HEK293T (cell line): ENCODE measurements at regions not wholly inside any gene's neighbourhood (a gene's known extent, or its start where the extent isn't known, plus 50 kb on each side); places are given as distances from the start of the nearest gene placed in this dataset.

Experiments
- CTCF ChIA-PET: fragments of 350-600 bp; formaldehyde crosslinking; extraction: SDS; loops from one replicate; lab custom pipeline; 2021; ENCODE audit warnings: antibody characterized with exemption, inconsistent platforms; lab: Yijun Ruan, JAX
- POLR2A ChIA-PET: fragments of 350-600 bp; formaldehyde crosslinking; extraction: SDS; loops from one replicate; lab custom pipeline; 2020; ENCODE audit warnings: antibody characterized with exemption, inconsistent platforms; lab: Yijun Ruan, JAX
- DNase-seq: peaks from one replicate; pipeline ENCODE4 v3.0.0; 2012; ENCODE audit warnings: mixed read lengths; ENCODE audit errors: extremely low spot score
- ARNT ChIP-seq: fragments of 450-650 bp; IDR thresholded peaks from 2 replicates; pipeline ENCODE4 v1.6.1; 2017; ENCODE audit warnings: mild to moderate bottlenecking
- BHLHE40 ChIP-seq: fragments of 450-650 bp; IDR thresholded peaks from 2 replicates; pipeline ENCODE4 v1.6.1; 2016; ENCODE audit warnings: mild to moderate bottlenecking, moderate library complexity, borderline replicate concordance
- CTBP1 ChIP-seq: fragments of 450-650 bp; IDR thresholded peaks from 2 replicates; pipeline ENCODE4 v1.6.1; 2016; ENCODE audit warnings: borderline replicate concordance
- ELF4 ChIP-seq: fragments of 450-650 bp; IDR thresholded peaks from 2 replicates; pipeline ENCODE4 v1.6.1; 2017; ENCODE audit warnings: antibody characterized with exemption
- FOXA1 ChIP-seq: fragments of 450-650 bp; IDR thresholded peaks from 2 replicates; pipeline ENCODE4 v1.6.1; 2016; ENCODE audit warnings: mild to moderate bottlenecking
- FOXK2 ChIP-seq: fragments of 450-650 bp; IDR thresholded peaks from 2 replicates; pipeline ENCODE4 v1.6.1; 2016; ENCODE audit warnings: mild to moderate bottlenecking
- FOXM1 ChIP-seq: fragments of 450-650 bp; IDR thresholded peaks from 2 replicates; pipeline ENCODE4 v1.6.1; 2017; ENCODE audit warnings: mild to moderate bottlenecking, borderline replicate concordance
- HDGF ChIP-seq: fragments of 450-650 bp; IDR thresholded peaks from 2 replicates; pipeline ENCODE4 v1.6.1; 2017; ENCODE audit warnings: antibody characterized with exemption, borderline replicate concordance
- L3MBTL2 ChIP-seq: fragments of 450-650 bp; conservative IDR thresholded peaks from 2 replicates; pipeline ENCODE4 v1.6.1; 2016; ENCODE audit warnings: mild to moderate bottlenecking
- LEF1 ChIP-seq: fragments of 450-650 bp; IDR thresholded peaks from 2 replicates; pipeline ENCODE4 v1.6.1; 2017; ENCODE audit warnings: mild to moderate bottlenecking, borderline replicate concordance
- NFRKB ChIP-seq: fragments of 450-650 bp; IDR thresholded peaks from 2 replicates; pipeline ENCODE4 v1.6.1; 2016; ENCODE audit warnings: mild to moderate bottlenecking, moderate library complexity
- SP1 ChIP-seq: fragments of 450-650 bp; IDR thresholded peaks from 2 replicates; pipeline ENCODE4 v1.6.1; 2017
- SUZ12 ChIP-seq: fragments of 450-650 bp; IDR thresholded peaks from 2 replicates; pipeline ENCODE4 v1.6.1; 2016; ENCODE audit warnings: mild to moderate bottlenecking
- TARDBP ChIP-seq: fragments of 450-650 bp; IDR thresholded peaks from 2 replicates; pipeline ENCODE4 v1.6.1; 2016
- ZNF384 ChIP-seq: fragments of 450-650 bp; IDR thresholded peaks from 2 replicates; pipeline ENCODE4 v1.6.1; 2016
- TF ChIP-seq, protein P1 (sequence below): fragments of 450-650 bp; IDR thresholded peaks from 2 replicates; pipeline ENCODE4 v1.6.1; 2016

- TF ChIP-seq SUZ12 (no peak), NFRKB (no peak), SP1 (no peak), ZNF384 (no peak), ARNT (no peak), FOXK2 (no peak), HDGF (no peak), CTBP1 (no peak), LEF1 (no peak), ELF4 (no peak), FOXA1 (no peak), TARDBP (no peak), L3MBTL2 (no peak), BHLHE40 (no peak)
- TF ChIP-seq, protein P1, sequence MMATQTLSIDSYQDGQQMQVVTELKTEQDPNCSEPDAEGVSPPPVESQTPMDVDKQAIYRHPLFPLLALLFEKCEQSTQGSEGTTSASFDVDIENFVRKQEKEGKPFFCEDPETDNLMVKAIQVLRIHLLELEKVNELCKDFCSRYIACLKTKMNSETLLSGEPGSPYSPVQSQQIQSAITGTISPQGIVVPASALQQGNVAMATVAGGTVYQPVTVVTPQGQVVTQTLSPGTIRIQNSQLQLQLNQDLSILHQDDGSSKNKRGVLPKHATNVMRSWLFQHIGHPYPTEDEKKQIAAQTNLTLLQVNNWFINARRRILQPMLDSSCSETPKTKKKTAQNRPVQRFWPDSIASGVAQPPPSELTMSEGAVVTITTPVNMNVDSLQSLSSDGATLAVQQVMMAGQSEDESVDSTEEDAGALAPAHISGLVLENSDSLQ: no peak
- POLR2A ChIA-PET: no interaction called here
- CTCF ChIA-PET: no interaction called here
- no peak for DNase-seq
Measured at GRCh38 chr2:7611750-7612149, 694.5 kb downstream of the RNF144A start.

DNA sequence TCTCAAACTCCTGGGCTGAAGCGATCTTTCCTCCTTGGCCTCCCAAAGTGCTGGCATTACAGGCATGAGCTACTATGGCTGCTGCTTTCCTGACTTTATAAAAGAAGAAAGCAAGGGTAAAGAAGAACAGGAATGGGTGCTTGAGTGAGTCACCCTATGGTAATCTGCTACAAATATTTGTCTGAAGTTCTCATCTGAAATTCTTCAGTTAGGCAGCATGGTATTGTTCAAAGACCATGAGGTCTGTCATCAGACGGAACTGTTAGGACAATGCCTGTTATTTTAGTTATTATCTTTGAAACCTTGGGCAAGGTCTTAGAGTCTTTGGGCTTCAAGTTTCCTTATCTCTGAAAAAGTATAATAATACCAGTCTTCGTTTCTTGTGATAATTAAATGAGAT, 695.8 kb downstream of the RNF144A start:
- POLR2A ChIA-PET: no interaction called here

GRCh38 chr2:7613831-7614230, 696.6 kb downstream of the RNF144A start:
- no peak for DNase-seq
- ChIA-PET CTCF (no interaction called here), POLR2A (no interaction called here)
- TF ChIP-seq FOXK2: no peak
- TF ChIP-seq TARDBP: no peak
- TF ChIP-seq, protein P1: no peak
- no peak for TF ChIP-seq FOXA1
- no peak for TF ChIP-seq L3MBTL2
- TF ChIP-seq ARNT: no peak
- no peak for TF ChIP-seq NFRKB
- no peak for TF ChIP-seq HDGF
- TF ChIP-seq SP1: no peak
- no peak for TF ChIP-seq SUZ12
- TF ChIP-seq FOXM1: no peak

More for the DNA sequence above, 695.8 kb downstream of the RNF144A start:
- TF ChIP-seq SP1: no peak
- TF ChIP-seq LEF1: no peak
- TF ChIP-seq SUZ12: no peak
- no peak for TF ChIP-seq ELF4
- TF ChIP-seq NFRKB: no peak
- TF ChIP-seq FOXM1: no peak
- no peak for TF ChIP-seq L3MBTL2
- no peak for TF ChIP-seq BHLHE40
- TF ChIP-seq, protein P1: no peak
- no peak for TF ChIP-seq FOXK2
- TF ChIP-seq TARDBP: no peak
- TF ChIP-seq FOXA1: no peak
- no peak for TF ChIP-seq ZNF384
- no peak for TF ChIP-seq CTBP1
- no peak for TF ChIP-seq ARNT
- no peak for TF ChIP-seq HDGF
- DNase-seq: no peak
- CTCF ChIA-PET: no interaction called here

- ChIA-PET CTCF (no interaction called here), POLR2A (no interaction called here)
- no peak for DNase-seq
- no peak for TF ChIP-seq ZNF384
- no peak for TF ChIP-seq FOXK2
- no peak for TF ChIP-seq BHLHE40
- no peak for TF ChIP-seq FOXM1
- TF ChIP-seq ELF4: no peak
- TF ChIP-seq TARDBP: no peak
- TF ChIP-seq ARNT: no peak
- TF ChIP-seq LEF1: no peak
- no peak for TF ChIP-seq L3MBTL2
- TF ChIP-seq SUZ12: no peak
Measured at GRCh38 chr2:7618031-7618430, 700.8 kb downstream of the RNF144A start.

- ChIA-PET POLR2A (no interaction called here), CTCF (no interaction called here)
- TF ChIP-seq ELF4: no peak
- TF ChIP-seq ARNT: no peak
- no peak for TF ChIP-seq FOXK2
- TF ChIP-seq TARDBP: no peak
- no peak for TF ChIP-seq NFRKB
- no peak for TF ChIP-seq HDGF
- no peak for TF ChIP-seq ZNF384
- TF ChIP-seq SUZ12: no peak
- TF ChIP-seq, protein P1: no peak
- TF ChIP-seq LEF1: no peak
- TF ChIP-seq SP1: no peak
- TF ChIP-seq CTBP1: no peak
- no peak for TF ChIP-seq BHLHE40
- no peak for TF ChIP-seq FOXA1
- no peak for TF ChIP-seq L3MBTL2
- TF ChIP-seq FOXM1: no peak
- DNase-seq: no peak
Measured at GRCh38 chr2:7619203-7619970, 702.2 kb downstream of the RNF144A start.
